ENCODE measurements at regions not wholly inside any gene's neighbourhood (a gene's known extent, or its start where the extent isn't known, plus 50 kb on each side); places are given as distances from the start of the nearest gene placed in this dataset.

DNA sequence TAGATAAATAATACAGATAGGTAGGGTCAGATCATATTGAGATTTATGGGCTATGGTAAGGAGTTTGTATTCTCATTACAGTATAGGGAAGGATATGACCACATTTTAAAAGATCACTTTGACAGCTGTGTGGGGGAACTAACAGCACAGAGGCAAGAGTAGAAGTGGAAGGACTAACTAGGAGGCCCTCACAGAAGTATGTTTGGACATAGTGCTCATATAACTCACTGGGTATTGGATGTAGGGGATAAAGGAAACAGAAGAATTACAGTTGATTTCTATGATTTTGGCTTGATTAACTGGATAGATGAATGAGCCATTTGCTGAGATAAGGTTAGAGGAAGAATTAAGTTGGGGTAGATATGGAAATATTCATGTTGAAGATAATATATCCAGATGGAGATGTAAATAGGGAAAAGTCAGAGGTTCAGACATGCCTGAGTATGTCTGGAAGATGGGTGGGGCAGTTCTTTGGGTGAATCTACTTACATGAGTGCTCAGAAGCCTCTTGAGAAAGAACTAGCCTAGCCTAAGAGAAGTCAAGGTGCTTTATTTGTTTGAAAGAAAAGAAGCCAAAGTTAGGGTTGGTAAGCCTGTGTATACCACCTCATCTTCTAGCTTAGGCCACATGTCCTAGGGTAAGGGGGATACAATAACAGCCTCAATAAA lies 133.4 kb downstream of the NDFIP2 start:
- TF ChIP-seq, protein P1, sequence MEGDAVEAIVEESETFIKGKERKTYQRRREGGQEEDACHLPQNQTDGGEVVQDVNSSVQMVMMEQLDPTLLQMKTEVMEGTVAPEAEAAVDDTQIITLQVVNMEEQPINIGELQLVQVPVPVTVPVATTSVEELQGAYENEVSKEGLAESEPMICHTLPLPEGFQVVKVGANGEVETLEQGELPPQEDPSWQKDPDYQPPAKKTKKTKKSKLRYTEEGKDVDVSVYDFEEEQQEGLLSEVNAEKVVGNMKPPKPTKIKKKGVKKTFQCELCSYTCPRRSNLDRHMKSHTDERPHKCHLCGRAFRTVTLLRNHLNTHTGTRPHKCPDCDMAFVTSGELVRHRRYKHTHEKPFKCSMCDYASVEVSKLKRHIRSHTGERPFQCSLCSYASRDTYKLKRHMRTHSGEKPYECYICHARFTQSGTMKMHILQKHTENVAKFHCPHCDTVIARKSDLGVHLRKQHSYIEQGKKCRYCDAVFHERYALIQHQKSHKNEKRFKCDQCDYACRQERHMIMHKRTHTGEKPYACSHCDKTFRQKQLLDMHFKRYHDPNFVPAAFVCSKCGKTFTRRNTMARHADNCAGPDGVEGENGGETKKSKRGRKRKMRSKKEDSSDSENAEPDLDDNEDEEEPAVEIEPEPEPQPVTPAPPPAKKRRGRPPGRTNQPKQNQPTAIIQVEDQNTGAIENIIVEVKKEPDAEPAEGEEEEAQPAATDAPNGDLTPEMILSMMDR (IDR thresholded peaks at IDR 0.05; ENCODE audit: insufficient read depth, low read length, poor library complexity, severe bottlenecking) = no peak
- no peak for TF ChIP-seq EZH2phosphoT487 (conservative IDR thresholded peaks at IDR 0.05; ENCODE audit: low read length)

Measured in SU-DHL-6 (cell line).